ENCODE measurements at regions not wholly inside any gene's neighbourhood (a gene's known extent, or its start where the extent isn't known, plus 50 kb on each side); places are given as distances from the start of the nearest gene placed in this dataset.

- TF ChIP-seq POLR2A (IDR thresholded peaks at IDR 0.05; ENCODE audit: low read depth, low read length) (no peak), SPI1 (IDR thresholded peaks at IDR 0.05; ENCODE audit: low read depth, low read length) (no peak), POLR2AphosphoS5 (IDR thresholded peaks at IDR 0.05; ENCODE audit: low read depth, low read length) (no peak)
Measured at GRCh38 chr14:51455041-51455835, 196.5 kb upstream of the FRMD6 start.

All from GM12891 (cell line).